Thyroid gland (tissue), 4 donors: ENCODE measurements at regions not wholly inside any gene's neighbourhood (a gene's known extent, or its start where the extent isn't known, plus 50 kb on each side); places are given as distances from the start of the nearest gene placed in this dataset.

Experiments
- DNase-seq, 2 donors: peaks; one replicate each; pipeline ENCODE4 v3.0.0-alpha.2; 2019
- H3K27ac ChIP-seq, 3 donors: fragments of 200-600 bp; sonication (generic); 1 replicate in 2 of 3; 2 replicates in 1 of 3; pipeline ENCODE4 v1.5.1; 2016 to 2019; ENCODE audit warnings: mild to moderate bottlenecking in 1 of 3, moderate library complexity in 1 of 3
- H3K27me3 ChIP-seq: fragments of 200-600 bp; sonication (generic); one replicate; pipeline ENCODE4 v1.5.1; 2019
- H3K36me3 ChIP-seq, 2 donors: fragments of 200-600 bp; sonication (generic); one replicate each; pipeline ENCODE4 v1.5.1; 2016 to 2019
- H3K4me1 ChIP-seq, 2 donors: fragments of 200-600 bp; sonication (generic); one replicate each; pipeline ENCODE4 v1.5.1; 2017 to 2019
- H3K4me3 ChIP-seq, 3 donors: fragments of 200-600 bp; sonication (generic); replicated peaks in 1 of 3; 1 replicate in 2 of 3; 2 replicates in 1 of 3; pipeline ENCODE4 v1.5.1; 2016; ENCODE audit warnings: mild to moderate bottlenecking in 1 of 3
- H3K9me3 ChIP-seq: fragments of 200-600 bp; sonication (generic); one replicate; pipeline ENCODE4 v1.5.1; 2017
- POLR2A ChIP-seq, 2 donors: fragments of 450-650 bp; IDR thresholded peaks; one replicate each; pipeline ENCODE4 v1.6.1; 2017; ENCODE audit warnings: antibody characterized with exemption in 2 of 2, mild to moderate bottlenecking in 2 of 2, moderate library complexity in 1 of 2
- WGBS, 2 donors: methylation state at CpG; one replicate each; pipeline ENCODE4 v1.1.5; 2017; 5-methylcytosine and 5-hydroxymethylcytosine counted together
- intact Hi-C: fragments of 100-400 bp; cut with DNase I; formaldehyde crosslinking; loops from one replicate; pipeline ENCODE4 v1.15.1; 2023
- TF ChIP-seq, protein P1 (sequence below), 6 experiments: fragments of 200-600 bp in 3 of 6; fragments of 450-650 bp in 3 of 6; sonication (generic) in 3 of 6; IDR thresholded peaks; one replicate each; pipeline ENCODE4 v1.5.1; 2016 to 2019; ENCODE audit warnings: antibody characterized with exemption in 6 of 6, mild to moderate bottlenecking in 2 of 6, inconsistent platforms in 1 of 6, moderate library complexity in 1 of 6

DNA sequence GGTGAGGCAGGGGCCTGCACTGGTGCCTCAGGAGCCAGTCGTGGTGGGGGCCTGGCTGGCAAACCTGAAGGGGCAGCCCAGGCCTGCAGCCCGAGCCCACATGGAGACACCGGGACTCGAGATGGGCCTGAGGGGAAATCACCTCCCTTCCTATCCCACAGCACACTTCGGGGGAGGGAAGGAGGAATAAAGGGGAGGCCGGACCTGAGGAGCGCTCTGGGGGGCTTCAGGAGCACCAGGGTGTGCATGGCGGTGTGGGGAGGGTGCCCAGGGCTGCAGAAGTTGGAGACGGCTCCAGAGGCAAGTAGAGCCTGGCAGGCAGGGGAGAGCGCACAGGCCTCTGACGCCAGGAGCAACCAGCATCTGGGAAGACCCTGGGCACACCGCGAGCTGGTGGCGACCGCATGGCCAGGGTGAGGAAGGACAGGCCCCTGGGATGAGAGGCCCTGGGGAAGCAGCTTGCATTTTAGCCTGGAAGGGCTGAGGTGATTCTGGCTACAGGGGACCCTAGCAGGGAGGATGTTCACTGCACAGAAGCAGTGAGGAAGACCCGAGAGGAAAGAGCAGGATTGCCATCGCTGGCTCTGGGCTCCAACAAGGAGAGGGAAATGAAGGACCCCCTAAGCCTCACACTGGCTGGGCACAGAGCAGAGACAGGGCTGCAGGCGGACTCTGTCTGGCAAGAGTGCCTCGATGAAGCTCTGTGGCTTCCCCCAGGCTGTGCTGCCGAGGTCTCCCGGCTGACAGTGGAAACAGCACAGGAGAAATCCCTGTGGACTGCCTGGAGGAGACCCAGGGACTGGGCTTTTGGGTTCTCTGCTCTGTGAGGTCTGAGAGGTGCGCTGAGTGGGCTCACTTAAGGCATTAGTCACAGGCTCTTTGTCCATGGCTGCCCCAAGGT is 457.7 kb downstream of the BRD1 start:
- TF ChIP-seq, protein P1, sequence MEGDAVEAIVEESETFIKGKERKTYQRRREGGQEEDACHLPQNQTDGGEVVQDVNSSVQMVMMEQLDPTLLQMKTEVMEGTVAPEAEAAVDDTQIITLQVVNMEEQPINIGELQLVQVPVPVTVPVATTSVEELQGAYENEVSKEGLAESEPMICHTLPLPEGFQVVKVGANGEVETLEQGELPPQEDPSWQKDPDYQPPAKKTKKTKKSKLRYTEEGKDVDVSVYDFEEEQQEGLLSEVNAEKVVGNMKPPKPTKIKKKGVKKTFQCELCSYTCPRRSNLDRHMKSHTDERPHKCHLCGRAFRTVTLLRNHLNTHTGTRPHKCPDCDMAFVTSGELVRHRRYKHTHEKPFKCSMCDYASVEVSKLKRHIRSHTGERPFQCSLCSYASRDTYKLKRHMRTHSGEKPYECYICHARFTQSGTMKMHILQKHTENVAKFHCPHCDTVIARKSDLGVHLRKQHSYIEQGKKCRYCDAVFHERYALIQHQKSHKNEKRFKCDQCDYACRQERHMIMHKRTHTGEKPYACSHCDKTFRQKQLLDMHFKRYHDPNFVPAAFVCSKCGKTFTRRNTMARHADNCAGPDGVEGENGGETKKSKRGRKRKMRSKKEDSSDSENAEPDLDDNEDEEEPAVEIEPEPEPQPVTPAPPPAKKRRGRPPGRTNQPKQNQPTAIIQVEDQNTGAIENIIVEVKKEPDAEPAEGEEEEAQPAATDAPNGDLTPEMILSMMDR (IDR thresholded peaks at IDR 0.05), result no peak
- no peak for TF ChIP-seq POLR2A (IDR thresholded peaks at IDR 0.05)
- H3K9me3 ChIP-seq, result no peaks in the 10 kb centered on the region
- H3K4me1 ChIP-seq, result no peaks in the 10 kb centered on the region
- no peak overlapping the region for H3K27ac ChIP-seq
- WGBS, 2 donors, result 74 to 78% methylated on average over 17 to 20 of the region's 22 CpGs
- intact Hi-C loops, result no loop called here
- no peak overlapping the region for H3K4me3 ChIP-seq
- no peak for DNase-seq
- H3K27me3 ChIP-seq, result no peaks in the 10 kb centered on the region
- no peaks in the 10 kb centered on the region for H3K36me3 ChIP-seq

DNA sequence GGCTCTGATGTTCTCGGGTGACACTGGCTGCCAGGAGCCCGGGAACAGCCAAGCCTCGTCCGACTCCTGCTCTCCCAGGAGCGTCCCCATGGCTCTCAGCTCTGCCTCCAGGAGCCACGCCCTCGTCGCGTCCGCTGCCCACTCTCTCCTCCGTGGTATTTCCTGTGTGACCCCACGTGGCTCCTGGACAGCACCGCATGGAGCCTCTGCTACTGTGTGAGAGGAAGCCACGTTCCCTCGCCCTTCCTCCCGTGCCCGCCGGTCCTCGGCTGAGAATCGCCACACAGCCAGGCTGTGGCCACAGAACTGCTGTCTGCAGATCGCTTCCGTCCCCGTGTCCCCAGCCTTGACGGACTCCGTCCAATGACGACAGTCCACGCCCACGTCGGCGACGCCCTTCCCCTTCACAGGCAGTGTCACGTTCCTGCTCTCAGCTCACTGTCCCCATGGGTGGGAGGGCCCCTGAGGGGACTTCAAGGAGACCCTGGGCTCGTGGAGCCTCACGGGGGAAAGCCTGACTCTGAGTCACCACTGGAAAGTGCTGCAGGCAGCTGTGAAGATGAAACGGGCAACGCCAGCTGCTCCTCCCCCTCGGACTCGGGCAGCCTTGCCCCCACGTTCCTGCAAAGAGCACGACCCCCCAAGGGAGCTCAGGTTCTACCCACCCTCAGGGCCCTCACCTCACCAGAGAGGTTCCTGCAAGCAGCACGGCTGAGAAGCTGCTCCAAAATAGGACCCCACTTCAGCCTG is 458.5 kb downstream of the BRD1 start:
- H3K4me1 ChIP-seq, result no peaks in the 10 kb centered on the region
- intact Hi-C loops, result no loop called here
- TF ChIP-seq, protein P1 (IDR thresholded peaks at IDR 0.05), result no peak
- no peak for TF ChIP-seq POLR2A (IDR thresholded peaks at IDR 0.05)
- no peak overlapping the region for H3K4me3 ChIP-seq
- no peaks in the 10 kb centered on the region for H3K27me3 ChIP-seq
- H3K9me3 ChIP-seq, result no peaks in the 10 kb centered on the region
- no peak for DNase-seq
- no peak overlapping the region for H3K27ac ChIP-seq
- no peaks in the 10 kb centered on the region for H3K36me3 ChIP-seq
- 53 to 61% methylated on average over 37 to 40 of the region's 41 CpGs for WGBS, 2 donors

DNA sequence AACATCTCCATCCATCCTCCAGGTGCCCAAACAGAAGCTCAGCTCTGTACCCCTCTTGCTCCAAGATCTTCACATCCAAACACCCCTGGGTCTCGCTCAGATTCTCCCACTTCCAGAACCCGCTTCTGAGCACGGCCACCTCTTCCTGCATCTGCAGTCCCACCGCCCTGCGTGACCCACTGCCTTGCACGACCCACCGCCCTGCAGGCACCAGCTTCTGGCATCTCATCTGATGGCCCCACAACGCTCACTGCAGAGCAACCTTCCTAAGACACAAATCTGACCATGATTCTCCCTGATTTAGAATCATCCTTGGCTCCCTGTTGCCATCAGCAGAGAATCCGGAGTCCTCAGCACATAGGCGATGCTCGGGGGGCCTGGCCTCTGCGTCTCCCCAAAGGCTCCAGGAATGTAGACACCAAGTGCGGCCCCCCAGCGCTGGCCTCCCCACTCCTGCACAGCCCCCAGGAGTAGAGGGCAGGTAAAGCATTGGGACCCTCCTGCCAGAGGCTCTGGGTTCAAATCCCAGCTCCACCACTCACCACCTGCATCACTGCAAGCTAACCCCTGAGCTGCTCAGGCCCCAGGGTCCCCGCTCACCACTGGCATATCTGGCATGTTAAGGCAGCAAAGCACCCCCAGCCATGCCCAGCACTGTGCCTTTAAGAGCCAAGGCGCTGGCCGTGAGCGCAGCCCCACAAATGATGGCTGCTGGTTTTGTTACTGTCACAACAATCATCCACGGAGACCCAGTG is 459.3 kb downstream of the BRD1 start:
- DNase-seq, result no peak
- Histone ChIP-seq H3K9me3 (no peaks in the 10 kb centered on the region), H3K27ac (no peak overlapping the region), H3K27me3 (no peaks in the 10 kb centered on the region), H3K4me3 (no peak overlapping the region), H3K36me3 (no peaks in the 10 kb centered on the region), H3K4me1 (no peaks in the 10 kb centered on the region)
- TF ChIP-seq, protein P1 (IDR thresholded peaks at IDR 0.05), result no peak
- TF ChIP-seq POLR2A (IDR thresholded peaks at IDR 0.05), result no peak
- intact Hi-C loops, result no loop called here
- WGBS, 2 donors, result 86 to 90% methylated on average over 19 of the region's 19 CpGs

DNA sequence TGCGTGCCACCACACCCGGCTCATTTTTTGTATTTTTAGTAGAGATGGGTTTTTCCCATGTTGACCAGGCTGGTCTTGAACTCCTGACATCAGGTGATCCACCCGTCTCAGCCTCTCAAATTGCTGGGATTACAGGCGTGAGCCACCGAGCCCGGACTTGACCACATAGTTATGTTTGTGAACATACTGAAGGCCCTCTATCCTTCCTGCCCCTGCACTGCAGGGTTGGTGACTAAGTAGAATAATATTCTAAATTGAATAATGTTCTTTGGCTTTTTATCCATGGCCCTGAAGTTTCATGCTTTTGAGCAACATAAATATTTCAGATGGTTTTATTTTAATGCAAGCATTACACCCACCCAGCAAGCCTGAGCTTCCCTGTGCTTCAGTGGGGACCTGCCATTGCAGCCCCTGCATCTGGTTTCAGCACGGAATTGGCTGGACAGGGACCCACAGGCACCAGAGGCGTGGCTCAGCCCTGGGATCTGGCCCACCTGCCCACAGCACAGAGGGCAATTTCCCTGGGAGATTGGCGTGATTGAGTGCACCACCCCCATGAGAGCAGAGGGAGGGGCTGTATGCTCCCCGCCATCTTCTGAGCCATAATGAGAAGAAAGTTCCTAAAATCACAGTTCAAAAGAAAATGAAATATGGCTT is 460.5 kb downstream of the BRD1 start:
- H3K4me1 ChIP-seq, result no peaks in the 10 kb centered on the region
- no peaks in the 10 kb centered on the region for H3K9me3 ChIP-seq
- no peak overlapping the region for H3K27ac ChIP-seq
- H3K4me3 ChIP-seq, result no peak overlapping the region
- H3K36me3 ChIP-seq, result no peaks in the 10 kb centered on the region
- no peak for TF ChIP-seq POLR2A (IDR thresholded peaks at IDR 0.05)
- TF ChIP-seq, protein P1 (IDR thresholded peaks at IDR 0.05), result no peak
- no peak for DNase-seq
- intact Hi-C loops, result no loop called here
- H3K27me3 ChIP-seq, result no peaks in the 10 kb centered on the region
- 64 to 67% methylated on average over 10 of the region's 10 CpGs for WGBS, 2 donors
